ENCODE measurements at regions not wholly inside any gene's neighbourhood (a gene's known extent, or its start where the extent isn't known, plus 50 kb on each side); places are given as distances from the start of the nearest gene placed in this dataset.

DNA sequence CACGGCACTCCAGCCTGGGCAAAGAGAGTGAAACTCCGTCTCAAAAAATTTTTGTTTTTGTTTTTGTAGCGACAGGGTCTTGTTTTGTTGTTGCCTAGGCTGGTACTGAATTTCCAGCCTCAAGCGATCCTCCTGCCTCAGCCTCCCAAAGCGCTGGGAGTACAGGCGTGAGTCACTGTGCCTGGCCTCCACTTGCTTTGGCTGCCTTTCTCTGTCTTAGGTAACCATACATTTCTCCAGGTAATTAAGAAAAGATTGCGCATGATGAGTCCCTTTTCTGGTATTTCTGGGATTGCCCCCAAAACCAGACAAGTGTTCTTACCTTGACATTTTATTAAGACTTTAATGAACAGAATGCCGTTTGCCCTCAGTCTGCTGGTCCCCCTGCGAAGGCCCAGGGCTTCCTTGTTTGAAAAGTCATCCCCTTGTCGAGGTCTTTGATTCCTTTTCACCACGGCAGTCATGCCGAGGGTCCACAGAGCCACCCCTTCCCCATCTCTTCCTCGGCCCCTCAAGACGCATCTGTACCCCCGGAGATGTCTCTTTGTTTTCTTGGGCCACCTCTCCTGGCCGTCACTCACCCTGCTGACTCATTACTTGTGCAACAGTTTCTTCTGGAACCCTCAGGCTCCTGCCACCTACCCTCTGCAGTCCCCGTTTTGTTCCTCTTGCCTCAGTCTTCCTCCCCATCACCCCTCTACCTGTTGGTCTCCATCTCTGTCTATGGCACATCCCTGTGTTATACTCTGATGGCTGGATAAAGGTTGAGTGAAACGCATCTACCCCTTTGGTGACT is 151.0 kb downstream of the SEC14L1 start:
- in situ Hi-C loops (cut with MboI; ENCODE audit: low pct_unique_long_range_greater_than_20kb, low sequenced_read_pairs, unreplicated experiment): no loop called here
- DNase-seq (ENCODE audit: low spot score): no peak
- TF ChIP-seq, protein P1, sequence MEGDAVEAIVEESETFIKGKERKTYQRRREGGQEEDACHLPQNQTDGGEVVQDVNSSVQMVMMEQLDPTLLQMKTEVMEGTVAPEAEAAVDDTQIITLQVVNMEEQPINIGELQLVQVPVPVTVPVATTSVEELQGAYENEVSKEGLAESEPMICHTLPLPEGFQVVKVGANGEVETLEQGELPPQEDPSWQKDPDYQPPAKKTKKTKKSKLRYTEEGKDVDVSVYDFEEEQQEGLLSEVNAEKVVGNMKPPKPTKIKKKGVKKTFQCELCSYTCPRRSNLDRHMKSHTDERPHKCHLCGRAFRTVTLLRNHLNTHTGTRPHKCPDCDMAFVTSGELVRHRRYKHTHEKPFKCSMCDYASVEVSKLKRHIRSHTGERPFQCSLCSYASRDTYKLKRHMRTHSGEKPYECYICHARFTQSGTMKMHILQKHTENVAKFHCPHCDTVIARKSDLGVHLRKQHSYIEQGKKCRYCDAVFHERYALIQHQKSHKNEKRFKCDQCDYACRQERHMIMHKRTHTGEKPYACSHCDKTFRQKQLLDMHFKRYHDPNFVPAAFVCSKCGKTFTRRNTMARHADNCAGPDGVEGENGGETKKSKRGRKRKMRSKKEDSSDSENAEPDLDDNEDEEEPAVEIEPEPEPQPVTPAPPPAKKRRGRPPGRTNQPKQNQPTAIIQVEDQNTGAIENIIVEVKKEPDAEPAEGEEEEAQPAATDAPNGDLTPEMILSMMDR (IDR thresholded peaks at IDR 0.05; ENCODE audit: extremely low read depth, insufficient read depth, missing control alignments): no peak

DNA sequence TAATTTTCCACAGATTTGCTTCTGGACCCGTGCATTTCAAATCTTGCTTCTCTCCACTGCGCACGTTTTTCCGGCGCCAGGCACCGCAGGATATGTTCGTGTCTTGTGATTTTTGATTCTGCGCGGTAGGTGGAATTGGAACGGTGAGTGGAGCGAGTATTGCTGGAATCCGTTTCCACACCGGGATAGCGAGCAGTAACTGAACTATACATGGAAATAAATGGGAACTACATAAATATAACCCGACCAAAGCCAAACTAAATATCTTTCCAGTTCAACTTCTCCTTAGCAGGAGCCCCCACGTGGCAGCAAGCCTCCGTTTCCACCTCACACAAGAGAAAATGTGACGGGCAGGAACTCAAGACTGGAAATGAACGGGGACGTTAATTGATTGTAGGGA is 154.0 kb downstream of the SEC14L1 start:
- DNase-seq (ENCODE audit: low spot score): no peak
- TF ChIP-seq, protein P1 (IDR thresholded peaks at IDR 0.05; ENCODE audit: extremely low read depth, insufficient read depth, missing control alignments): no peak
- in situ Hi-C loops (cut with MboI; ENCODE audit: low pct_unique_long_range_greater_than_20kb, low sequenced_read_pairs, unreplicated experiment): no loop called here

DNA sequence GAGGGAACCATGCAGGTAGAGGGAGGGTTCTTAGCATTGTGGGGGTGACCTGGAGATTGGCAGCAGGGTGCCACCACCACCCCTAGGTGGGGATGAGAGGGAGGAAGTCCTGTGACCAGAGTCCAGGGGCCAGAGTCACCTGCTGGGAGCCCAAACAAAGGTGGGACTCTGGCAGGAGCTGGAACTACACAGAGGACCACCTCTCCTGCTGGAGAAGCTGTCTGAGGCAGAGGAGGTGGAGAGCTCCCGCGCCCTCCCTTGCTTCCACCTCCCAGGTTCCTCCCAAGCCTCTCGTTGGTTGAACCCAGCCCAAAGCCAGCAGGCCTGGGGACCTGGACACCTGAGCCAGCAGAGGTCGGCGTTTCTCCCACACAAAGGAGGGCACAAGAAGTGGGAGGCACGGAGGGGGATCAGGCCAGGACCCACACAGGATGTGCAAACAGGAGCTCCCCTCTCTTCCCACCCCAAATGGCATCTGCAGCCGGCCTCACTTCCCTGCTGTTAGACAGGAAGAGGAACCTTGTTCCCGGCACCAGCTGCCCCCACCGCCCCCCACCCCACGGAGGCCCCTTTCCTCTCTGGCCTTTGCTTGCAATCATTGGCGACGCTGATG is 154.6 kb downstream of the SEC14L1 start:
- in situ Hi-C loops (cut with MboI; ENCODE audit: low pct_unique_long_range_greater_than_20kb, low sequenced_read_pairs, unreplicated experiment): no loop called here
- DNase-seq (ENCODE audit: low spot score): no peak
- TF ChIP-seq, protein P1 (IDR thresholded peaks at IDR 0.05; ENCODE audit: extremely low read depth, insufficient read depth, missing control alignments): no peak

DNA sequence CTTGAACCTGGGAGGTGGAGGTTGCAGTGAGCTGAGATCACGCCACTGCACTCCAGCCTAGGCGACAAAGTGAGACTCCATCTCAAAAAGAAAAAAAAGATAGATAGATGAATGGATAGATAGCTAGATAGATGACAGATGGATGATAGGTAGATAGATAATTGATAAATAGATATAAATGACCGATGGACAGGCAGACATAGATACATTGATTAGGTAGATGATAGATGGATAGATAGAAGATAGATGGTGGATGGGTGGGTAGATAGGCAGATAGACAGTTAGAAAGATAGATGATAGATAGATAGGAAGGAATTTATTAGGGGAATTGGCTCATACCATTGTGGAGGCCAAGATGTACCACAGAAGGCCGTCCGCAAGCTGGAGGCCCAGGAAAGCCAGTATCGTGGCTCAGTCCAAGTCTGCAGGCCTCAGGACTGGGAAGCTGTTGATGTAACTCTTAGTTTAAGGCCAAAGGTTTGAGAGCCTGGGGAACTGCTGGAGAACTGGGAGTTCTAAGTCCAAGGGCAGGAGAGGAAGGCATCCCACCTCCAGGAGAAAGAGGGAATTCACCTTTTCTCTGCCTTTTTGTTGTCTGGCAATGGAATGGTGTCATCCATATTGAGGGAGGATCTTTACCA is 156.1 kb downstream of the SEC14L1 start:
- TF ChIP-seq, protein P1 (IDR thresholded peaks at IDR 0.05; ENCODE audit: extremely low read depth, insufficient read depth, missing control alignments): no peak
- in situ Hi-C loops (cut with MboI; ENCODE audit: low pct_unique_long_range_greater_than_20kb, low sequenced_read_pairs, unreplicated experiment): no loop called here
- DNase-seq (ENCODE audit: low spot score): no peak

DNA sequence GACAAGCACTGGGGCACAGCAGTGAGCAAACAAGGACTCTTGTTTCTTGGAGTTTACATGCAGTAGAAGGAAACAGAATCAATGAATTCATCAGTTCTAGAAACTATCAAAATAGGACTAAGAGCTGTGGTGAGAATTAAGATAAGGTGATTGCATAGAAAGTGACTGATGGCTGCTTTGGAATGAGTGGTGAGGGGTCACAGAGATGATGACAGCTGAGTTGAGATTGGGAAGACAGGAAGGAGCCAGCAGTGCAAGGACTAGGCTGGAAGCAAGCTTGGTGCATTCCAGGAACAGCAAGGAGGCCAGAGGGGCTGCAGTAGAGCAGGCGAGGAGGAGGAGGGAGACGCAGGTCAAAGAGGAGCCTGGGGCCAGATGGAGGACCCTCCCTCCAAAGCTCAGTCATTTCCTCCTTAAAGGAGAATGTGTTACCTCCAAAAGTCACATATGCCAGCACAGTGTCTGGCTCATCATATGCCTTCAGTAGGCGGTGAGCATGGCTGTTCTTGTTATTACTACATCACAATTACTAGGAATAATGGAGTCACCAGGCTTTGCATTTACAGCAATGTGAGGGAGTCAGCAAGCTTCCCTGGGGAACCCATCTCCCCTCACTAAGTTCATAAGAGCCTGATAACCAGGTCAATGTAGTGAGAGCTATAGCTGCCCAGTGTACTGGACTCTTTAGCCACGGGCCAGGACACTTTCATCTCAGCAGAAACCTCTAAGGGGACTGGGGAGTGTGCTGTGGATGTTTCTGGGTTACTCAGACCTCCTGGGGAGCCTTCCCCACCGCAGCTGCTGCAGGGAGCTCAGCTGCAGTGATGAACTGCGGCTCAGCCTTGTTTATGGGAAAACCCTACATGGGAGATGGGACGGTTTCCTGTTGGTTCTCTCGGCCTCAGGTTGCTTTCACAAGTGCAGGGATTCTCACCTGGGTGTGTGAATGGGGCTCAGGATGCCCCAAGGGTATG is 157.2 kb downstream of the SEC14L1 start:
- TF ChIP-seq, protein P1 (IDR thresholded peaks at IDR 0.05; ENCODE audit: extremely low read depth, insufficient read depth, missing control alignments): no peak
- no peak for DNase-seq (ENCODE audit: low spot score)

DNA sequence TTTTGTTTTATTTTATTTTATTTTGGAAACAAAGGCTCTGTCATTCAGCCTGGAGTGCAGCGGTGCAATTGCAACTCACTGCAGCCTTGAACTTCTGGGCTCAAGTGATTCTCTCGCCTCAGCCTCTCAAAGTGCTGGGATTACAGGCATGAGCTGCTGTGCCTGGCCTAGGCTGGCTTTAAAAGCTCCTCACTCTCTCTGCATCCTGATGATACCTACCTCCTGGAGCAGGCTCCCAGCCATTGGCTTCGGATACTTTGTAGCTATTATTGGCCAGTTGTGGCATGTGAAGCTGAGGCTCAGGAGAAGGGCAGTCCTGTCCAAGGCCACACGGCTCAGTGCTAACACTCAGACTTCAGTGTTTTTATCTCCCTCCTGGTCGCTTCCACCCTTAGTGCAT is 158.0 kb downstream of the SEC14L1 start:
- TF ChIP-seq, protein P1 (IDR thresholded peaks at IDR 0.05; ENCODE audit: extremely low read depth, insufficient read depth, missing control alignments): no peak
- in situ Hi-C loops (cut with MboI; ENCODE audit: low pct_unique_long_range_greater_than_20kb, low sequenced_read_pairs, unreplicated experiment): no loop called here
- DNase-seq (ENCODE audit: low spot score): no peak

More for the DNA sequence above, 157.2 kb downstream of the SEC14L1 start:
- in situ Hi-C loops (cut with MboI; ENCODE audit: low pct_unique_long_range_greater_than_20kb, low sequenced_read_pairs, unreplicated experiment): no loop called here

All from GM13977 (cell line).